Keratinocyte (primary cell): ENCODE measurements at regions not wholly inside any gene's neighbourhood (a gene's known extent, or its start where the extent isn't known, plus 50 kb on each side); places are given as distances from the start of the nearest gene placed in this dataset.

Experiments
- DNase-seq: peaks from one replicate; pipeline ENCODE4 v3.0.0-alpha.2; 2011; ENCODE audit warnings: low read depth, missing footprints, low spot score
- FAIRE-seq: peaks from 2 replicates; lab custom pipeline; 2011; peaks lifted over from hg19 to GRCh38; lab: Jason Lieb, UNC
- H2AFZ ChIP-seq: 2 replicates; pipeline ENCODE4 v1.6.0; 2012; ENCODE audit warnings: low read length, control low read depth, inconsistent platforms; ENCODE audit not compliant: control insufficient read depth
- H3K27ac ChIP-seq: 2 replicates; pipeline ENCODE4 v1.5.1; 2011; ENCODE audit warnings: low read length; ENCODE audit not compliant: control insufficient read depth, insufficient read depth
- H3K27me3 ChIP-seq: 3 replicates; pipeline ENCODE4 v1.6.0; 2011; ENCODE audit warnings: low read length; ENCODE audit not compliant: control insufficient read depth, insufficient read depth; ENCODE audit errors: extremely low read depth
- H3K36me3 ChIP-seq, 2 experiments: 2 replicates in 1 of 2; 3 replicates in 1 of 2; pipeline ENCODE4 v1.5.1; 2011; ENCODE audit warnings: low read length in 2 of 2, mild to moderate bottlenecking in 1 of 2; ENCODE audit not compliant: control insufficient read depth in 2 of 2, insufficient read depth in 2 of 2; ENCODE audit errors: extremely low read depth in 1 of 2
- H3K4me1 ChIP-seq: 3 replicates; pipeline ENCODE4 v1.5.1; 2011; ENCODE audit warnings: low read length; ENCODE audit not compliant: control insufficient read depth, insufficient read depth; ENCODE audit errors: extremely low read depth
- H3K4me2 ChIP-seq: 3 replicates; pipeline ENCODE4 v1.6.0; 2011; ENCODE audit warnings: low read depth, low read length; ENCODE audit not compliant: control insufficient read depth, insufficient read depth; ENCODE audit errors: extremely low read depth
- H3K4me3 ChIP-seq, 3 experiments: fragments of 200-600 bp in 1 of 3; sonication (generic) in 1 of 3; 2 replicates in 2 of 3; 3 replicates in 1 of 3; pipeline ENCODE4 v1.5.1; 2011 to 2016; ENCODE audit warnings: low read length in 3 of 3, mild to moderate bottlenecking in 3 of 3, control low read depth in 2 of 3, inconsistent platforms in 1 of 3, low read depth in 1 of 3, mixed read lengths in 1 of 3, mixed run types in 1 of 3, moderate library complexity in 1 of 3; ENCODE audit not compliant: control insufficient read depth in 2 of 3, insufficient read depth in 2 of 3; ENCODE audit errors: extremely low read depth in 1 of 3
- H3K79me2 ChIP-seq: 2 replicates; pipeline ENCODE4 v1.6.0; 2012; ENCODE audit warnings: low read length; ENCODE audit not compliant: control insufficient read depth, insufficient read depth
- H3K9ac ChIP-seq: 3 replicates; pipeline ENCODE4 v1.6.0; 2011; ENCODE audit warnings: low read length; ENCODE audit not compliant: control insufficient read depth, insufficient read depth; ENCODE audit errors: extremely low read depth
- H3K9me1 ChIP-seq: 3 replicates; pipeline ENCODE4 v1.6.0; 2011; ENCODE audit warnings: low read length; ENCODE audit not compliant: control insufficient read depth, insufficient read depth; ENCODE audit errors: extremely low read depth
- H3K9me3 ChIP-seq: 2 replicates; pipeline ENCODE4 v1.5.1; 2012; ENCODE audit warnings: low read depth, low read length; ENCODE audit not compliant: control insufficient read depth
- H4K20me1 ChIP-seq: 3 replicates; pipeline ENCODE4 v1.6.0; 2011; ENCODE audit warnings: low read length; ENCODE audit not compliant: control insufficient read depth, insufficient read depth; ENCODE audit errors: extremely low read depth
- EZH2 ChIP-seq: IDR thresholded peaks from one replicate; pipeline ENCODE4 v1.6.1; 2012; ENCODE audit warnings: inconsistent platforms, mild to moderate bottlenecking, low read length, moderate library complexity
- dilution Hi-C: fragments of 300-500 bp; cut with MboI; formaldehyde crosslinking; loops from one replicate; pipeline ENCODE4 v1.7.0; 2020; ENCODE audit warnings: low sequenced_read_pairs; ENCODE audit not compliant: extremely low pct_ligation_motif_present
- TF ChIP-seq, protein P1 (sequence below), 3 experiments: IDR thresholded peaks in 1 of 3; conservative IDR thresholded peaks in 1 of 3; optimal IDR thresholded peaks in 1 of 3; 2 replicates in 2 of 3; 3 replicates in 1 of 3; pipeline versions ENCODE3 to v1.5.1; 2011; ENCODE audit warnings: low read length in 3 of 3, mild to moderate bottlenecking in 3 of 3, moderate library complexity in 2 of 3, control low read depth in 1 of 3, inconsistent platforms in 1 of 3; ENCODE audit not compliant: insufficient read depth in 2 of 3; ENCODE audit errors: extremely low read depth in 1 of 3

DNA sequence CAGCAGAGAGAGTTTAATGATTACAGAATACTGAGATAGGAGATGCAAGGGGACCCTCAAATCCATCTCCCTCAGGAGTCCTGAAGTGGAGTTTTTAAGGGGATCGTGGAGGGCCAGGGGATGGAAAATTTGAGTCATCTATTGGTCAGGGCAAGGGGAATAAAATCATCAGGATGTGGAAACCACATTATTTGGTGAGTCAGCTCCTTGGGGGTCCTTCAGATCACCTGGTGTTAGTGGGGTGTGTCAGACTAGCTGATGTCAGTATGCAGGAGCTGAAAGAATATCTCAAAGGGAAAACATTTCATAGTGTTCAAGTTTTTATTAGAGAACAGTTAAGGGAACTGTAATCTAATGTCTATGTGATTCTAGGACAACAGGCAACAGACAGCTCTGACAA is 183.0 kb upstream of the FTMT start:
- no peaks in the 10 kb centered on the region for H3K9me3 ChIP-seq
- TF ChIP-seq, protein P1, sequence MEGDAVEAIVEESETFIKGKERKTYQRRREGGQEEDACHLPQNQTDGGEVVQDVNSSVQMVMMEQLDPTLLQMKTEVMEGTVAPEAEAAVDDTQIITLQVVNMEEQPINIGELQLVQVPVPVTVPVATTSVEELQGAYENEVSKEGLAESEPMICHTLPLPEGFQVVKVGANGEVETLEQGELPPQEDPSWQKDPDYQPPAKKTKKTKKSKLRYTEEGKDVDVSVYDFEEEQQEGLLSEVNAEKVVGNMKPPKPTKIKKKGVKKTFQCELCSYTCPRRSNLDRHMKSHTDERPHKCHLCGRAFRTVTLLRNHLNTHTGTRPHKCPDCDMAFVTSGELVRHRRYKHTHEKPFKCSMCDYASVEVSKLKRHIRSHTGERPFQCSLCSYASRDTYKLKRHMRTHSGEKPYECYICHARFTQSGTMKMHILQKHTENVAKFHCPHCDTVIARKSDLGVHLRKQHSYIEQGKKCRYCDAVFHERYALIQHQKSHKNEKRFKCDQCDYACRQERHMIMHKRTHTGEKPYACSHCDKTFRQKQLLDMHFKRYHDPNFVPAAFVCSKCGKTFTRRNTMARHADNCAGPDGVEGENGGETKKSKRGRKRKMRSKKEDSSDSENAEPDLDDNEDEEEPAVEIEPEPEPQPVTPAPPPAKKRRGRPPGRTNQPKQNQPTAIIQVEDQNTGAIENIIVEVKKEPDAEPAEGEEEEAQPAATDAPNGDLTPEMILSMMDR (optimal IDR thresholded peaks at IDR 0.05 in 1 of 3, IDR thresholded peaks at IDR 0.05 in 1 of 3, conservative IDR thresholded peaks at IDR 0.05 in 1 of 3; ENCODE audit: extremely low read depth in 1 of 3, insufficient read depth in 2 of 3, low read length in 3 of 3) = no peak
- no peak for TF ChIP-seq EZH2
- FAIRE-seq (no peak), DNase-seq (no peak)
- no peak overlapping the region for H2AFZ ChIP-seq
- H3K27me3 ChIP-seq = no peaks in the 10 kb centered on the region
- H3K36me3 ChIP-seq = no peaks in the 10 kb centered on the region
- H3K4me2 ChIP-seq = no peak overlapping the region
- no peaks in the 10 kb centered on the region for H4K20me1 ChIP-seq
- H3K4me1 ChIP-seq = no peaks in the 10 kb centered on the region
- H3K4me3 ChIP-seq = no peak overlapping the region
- no peak overlapping the region for H3K27ac ChIP-seq
- no peaks in the 10 kb centered on the region for H3K79me2 ChIP-seq
- dilution Hi-C loops = no loop called here
- H3K9me1 ChIP-seq = no peaks in the 10 kb centered on the region
- no peak overlapping the region for H3K9ac ChIP-seq

DNA sequence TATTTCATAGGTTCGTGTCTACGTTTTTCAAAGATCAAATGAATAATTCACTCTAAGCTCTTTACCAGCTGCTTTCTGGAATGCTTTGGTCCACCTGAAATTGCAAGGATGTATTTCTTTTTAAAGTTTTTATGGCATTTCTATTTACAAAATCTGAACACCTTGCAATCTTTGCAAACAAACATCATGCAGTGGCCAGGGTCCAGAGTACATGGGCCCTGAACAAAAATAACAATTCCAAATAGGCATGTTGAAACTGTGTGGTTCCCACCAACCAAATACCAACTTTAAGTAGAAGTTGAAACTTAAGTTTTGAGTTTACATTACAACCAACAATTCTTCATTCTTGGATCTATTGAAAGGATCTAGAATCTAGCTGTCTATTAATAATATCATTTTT is 180.1 kb upstream of the FTMT start:
- H3K9me1 ChIP-seq = no peaks in the 10 kb centered on the region
- no peaks in the 10 kb centered on the region for H3K9me3 ChIP-seq
- H3K36me3 ChIP-seq = no peaks in the 10 kb centered on the region
- H3K27ac ChIP-seq = no peak overlapping the region
- no peak overlapping the region for H3K4me2 ChIP-seq
- no peak overlapping the region for H3K4me3 ChIP-seq
- no peaks in the 10 kb centered on the region for H3K4me1 ChIP-seq
- H3K9ac ChIP-seq = no peak overlapping the region
- H3K79me2 ChIP-seq = no peaks in the 10 kb centered on the region
- H2AFZ ChIP-seq = no peak overlapping the region
- FAIRE-seq (no peak), DNase-seq (no peak)
- dilution Hi-C loops = no loop called here
- H4K20me1 ChIP-seq = no peaks in the 10 kb centered on the region
- no peaks in the 10 kb centered on the region for H3K27me3 ChIP-seq
- TF ChIP-seq, protein P1 (optimal IDR thresholded peaks at IDR 0.05 in 1 of 3, IDR thresholded peaks at IDR 0.05 in 1 of 3, conservative IDR thresholded peaks at IDR 0.05 in 1 of 3; ENCODE audit: extremely low read depth in 1 of 3, insufficient read depth in 2 of 3, low read length in 3 of 3) = no peak
- no peak for TF ChIP-seq EZH2
